WERI-Rb-1 (cell line): ENCODE measurements at regions not wholly inside any gene's neighbourhood (a gene's known extent, or its start where the extent isn't known, plus 50 kb on each side); places are given as distances from the start of the nearest gene placed in this dataset.

Experiments
- DNase-seq: peaks from one replicate; pipeline ENCODE4 v3.0.0-alpha.2; 2020
- H3K27ac ChIP-seq: fragments of 250-450 bp; sonication (Bioruptor Pico); 2 replicates; pipeline ENCODE4 v1.5.1; 2020; ENCODE audit warnings: mild to moderate bottlenecking, moderate library complexity
- H3K27me3 ChIP-seq: fragments of 250-450 bp; sonication (Bioruptor Pico); 2 replicates; pipeline ENCODE4 v1.5.1; 2021; ENCODE audit warnings: mild to moderate bottlenecking, low read depth, moderate library complexity; ENCODE audit not compliant: insufficient read depth, severe bottlenecking
- H3K36me3 ChIP-seq: fragments of 250-450 bp; sonication (Bioruptor Pico); 2 replicates; pipeline ENCODE4 v1.5.1; 2020; ENCODE audit warnings: mild to moderate bottlenecking, moderate library complexity
- H3K4me3 ChIP-seq: 2 replicates; pipeline ENCODE4 v1.5.1; 2011; ENCODE audit warnings: low read depth, mild to moderate bottlenecking, control low read depth, low read length
- H3K9me3 ChIP-seq: fragments of 250-450 bp; sonication (Bioruptor Pico); 2 replicates; pipeline ENCODE4 v1.5.1; 2021; ENCODE audit warnings: mild to moderate bottlenecking, moderate library complexity; ENCODE audit not compliant: severe bottlenecking
- TF ChIP-seq, protein P1 (sequence below): IDR thresholded peaks from 2 replicates; pipeline ENCODE4 v1.5.1; 2011; ENCODE audit warnings: low read depth, mild to moderate bottlenecking, control low read depth, inconsistent platforms, low read length

DNA sequence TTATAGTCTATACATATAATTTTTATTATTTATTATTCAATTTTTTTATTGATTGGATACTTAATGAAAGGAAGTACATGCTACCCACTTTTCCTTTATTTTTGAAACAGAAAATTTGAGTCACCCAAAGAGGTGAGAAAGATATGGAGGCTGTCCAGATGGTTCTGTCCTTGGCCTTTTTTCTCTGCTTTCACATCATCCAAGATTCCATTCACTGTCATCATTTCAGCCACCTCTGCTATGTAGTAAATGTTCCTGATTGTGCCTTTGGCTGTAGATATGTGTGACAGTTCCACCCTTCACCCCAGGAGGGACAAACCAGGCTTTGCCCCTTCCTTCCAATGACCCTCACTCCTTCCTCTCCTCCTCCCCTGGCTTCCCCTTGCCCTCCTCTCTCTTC, 675.7 kb upstream of the ID2 start:
- Histone ChIP-seq H3K27me3 (no peaks in the 10 kb centered on the region), H3K36me3 (no peaks in the 10 kb centered on the region), H3K27ac (no peak overlapping the region), H3K9me3 (no peaks in the 10 kb centered on the region), H3K4me3 (no peak overlapping the region)
- TF ChIP-seq, protein P1, sequence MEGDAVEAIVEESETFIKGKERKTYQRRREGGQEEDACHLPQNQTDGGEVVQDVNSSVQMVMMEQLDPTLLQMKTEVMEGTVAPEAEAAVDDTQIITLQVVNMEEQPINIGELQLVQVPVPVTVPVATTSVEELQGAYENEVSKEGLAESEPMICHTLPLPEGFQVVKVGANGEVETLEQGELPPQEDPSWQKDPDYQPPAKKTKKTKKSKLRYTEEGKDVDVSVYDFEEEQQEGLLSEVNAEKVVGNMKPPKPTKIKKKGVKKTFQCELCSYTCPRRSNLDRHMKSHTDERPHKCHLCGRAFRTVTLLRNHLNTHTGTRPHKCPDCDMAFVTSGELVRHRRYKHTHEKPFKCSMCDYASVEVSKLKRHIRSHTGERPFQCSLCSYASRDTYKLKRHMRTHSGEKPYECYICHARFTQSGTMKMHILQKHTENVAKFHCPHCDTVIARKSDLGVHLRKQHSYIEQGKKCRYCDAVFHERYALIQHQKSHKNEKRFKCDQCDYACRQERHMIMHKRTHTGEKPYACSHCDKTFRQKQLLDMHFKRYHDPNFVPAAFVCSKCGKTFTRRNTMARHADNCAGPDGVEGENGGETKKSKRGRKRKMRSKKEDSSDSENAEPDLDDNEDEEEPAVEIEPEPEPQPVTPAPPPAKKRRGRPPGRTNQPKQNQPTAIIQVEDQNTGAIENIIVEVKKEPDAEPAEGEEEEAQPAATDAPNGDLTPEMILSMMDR = no peak
- no peak for DNase-seq

DNA sequence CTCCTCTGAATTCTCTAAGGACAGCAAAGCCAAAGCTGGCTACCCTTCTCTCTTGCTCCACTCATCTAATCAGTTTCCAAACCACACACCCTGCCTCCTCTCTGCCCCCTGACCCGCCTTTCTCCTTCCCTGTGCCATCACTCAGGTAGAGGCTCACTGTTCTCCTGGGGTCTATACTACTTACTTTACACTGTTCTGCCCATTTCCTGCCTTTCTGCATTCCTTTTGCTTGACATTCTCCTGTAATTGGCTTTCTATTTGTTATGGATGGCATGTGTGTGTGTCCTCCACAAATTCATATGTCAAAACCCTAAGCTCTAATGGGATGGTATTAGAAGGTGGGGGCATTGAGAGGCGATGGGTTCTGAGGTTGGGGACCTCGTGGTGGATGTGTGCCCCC, 675.2 kb upstream of the ID2 start:
- TF ChIP-seq, protein P1 = no peak
- H3K27ac ChIP-seq = no peak overlapping the region
- no peak overlapping the region for H3K4me3 ChIP-seq
- H3K36me3 ChIP-seq = no peaks in the 10 kb centered on the region
- H3K9me3 ChIP-seq = no peaks in the 10 kb centered on the region
- DNase-seq = no peak
- H3K27me3 ChIP-seq = no peaks in the 10 kb centered on the region

DNA sequence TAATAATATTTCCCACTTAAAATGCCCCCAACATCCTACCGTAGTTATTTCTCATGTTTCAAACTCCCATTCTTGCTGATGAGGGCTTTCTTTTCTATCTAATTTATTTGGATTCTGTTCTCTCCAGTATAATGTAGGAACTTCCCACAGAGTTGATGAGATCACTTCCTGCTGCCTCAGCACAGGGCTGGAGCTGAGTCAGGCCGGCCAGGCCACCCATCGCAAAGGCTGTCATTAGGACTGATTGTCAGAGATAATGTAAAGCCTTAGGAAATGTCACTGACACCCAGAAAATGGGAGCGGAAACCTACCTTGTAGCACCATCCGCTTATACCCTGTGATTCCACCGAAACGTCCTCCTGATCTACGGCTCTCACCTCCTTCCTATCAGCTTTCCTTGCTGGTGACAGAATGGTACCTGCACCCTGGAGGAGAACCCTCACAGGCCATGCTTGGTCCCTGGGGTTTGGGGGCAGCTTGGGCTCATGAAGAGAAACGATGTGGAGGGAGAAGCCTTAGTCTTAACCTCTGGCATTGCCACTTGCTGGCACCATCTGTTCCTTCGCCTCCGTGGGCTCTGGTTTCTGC, 672.8 kb upstream of the ID2 start:
- DNase-seq = no peak
- Histone ChIP-seq H3K27me3 (no peaks in the 10 kb centered on the region), H3K4me3 (no peak overlapping the region), H3K9me3 (no peaks in the 10 kb centered on the region), H3K27ac (no peak overlapping the region), H3K36me3 (no peaks in the 10 kb centered on the region)
- TF ChIP-seq, protein P1 = no peak

DNA sequence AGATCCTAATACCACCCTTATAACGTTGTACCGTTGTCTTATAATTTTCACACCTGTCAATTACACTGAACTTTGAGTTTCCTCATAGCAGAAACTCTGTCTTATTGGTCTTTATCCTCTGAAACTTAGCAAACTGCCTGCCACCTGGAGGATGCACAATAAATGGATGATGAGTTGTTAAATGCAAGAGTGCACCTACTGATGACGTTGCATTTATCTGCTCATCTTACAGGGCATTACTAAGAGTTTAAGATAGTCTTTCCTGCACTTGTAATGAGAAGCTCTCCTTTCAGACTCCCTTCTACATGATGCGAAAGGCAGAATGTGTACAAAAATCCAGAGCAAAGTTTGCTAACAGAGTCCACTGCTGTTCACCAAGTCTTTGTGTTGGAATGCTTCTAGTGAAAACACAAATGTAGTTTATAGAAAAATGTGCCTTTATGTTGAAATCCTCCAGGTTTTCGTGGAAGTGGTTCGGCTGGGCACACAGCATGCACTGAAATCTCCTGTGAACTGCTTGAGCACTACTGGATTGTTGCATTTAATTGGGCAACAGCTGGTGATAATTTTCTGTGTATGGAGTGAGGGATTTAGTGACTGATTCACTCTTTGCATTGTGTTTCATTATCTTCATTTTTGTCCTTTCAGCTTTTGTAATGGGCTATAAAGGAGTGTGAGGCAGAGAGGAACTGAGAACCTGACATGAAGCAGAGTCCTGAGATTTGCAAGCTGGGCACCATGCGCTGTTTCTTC, 665.8 kb upstream of the ID2 start:
- no peak for DNase-seq
- Histone ChIP-seq H3K9me3 (no peaks in the 10 kb centered on the region), H3K36me3 (no peaks in the 10 kb centered on the region), H3K27ac (no peak overlapping the region), H3K27me3 (no peaks in the 10 kb centered on the region), H3K4me3 (no peak overlapping the region)
- TF ChIP-seq, protein P1 = no peak

DNA sequence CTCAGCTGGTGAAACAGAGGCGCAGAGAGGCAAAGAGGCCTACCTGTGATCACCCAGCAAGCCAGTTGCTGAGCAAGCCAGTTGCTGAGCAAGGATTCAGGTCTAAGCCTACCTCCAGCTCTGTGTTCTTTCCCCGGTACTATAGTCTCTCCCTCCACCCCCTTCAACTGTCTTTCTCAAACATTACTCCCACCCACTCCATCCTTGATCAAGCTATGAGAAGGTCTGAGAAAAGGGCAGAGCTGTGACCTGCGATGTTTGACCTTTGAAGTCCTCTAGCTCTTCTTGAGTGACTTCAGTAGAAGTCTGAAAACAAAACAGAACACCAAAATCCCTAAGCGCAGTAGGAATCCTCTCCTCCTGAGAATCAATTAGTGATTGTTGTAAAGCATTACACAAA, 665.2 kb upstream of the ID2 start:
- TF ChIP-seq, protein P1 = no peak
- no peak overlapping the region for H3K27ac ChIP-seq
- H3K27me3 ChIP-seq = no peaks in the 10 kb centered on the region
- H3K9me3 ChIP-seq = no peaks in the 10 kb centered on the region
- no peaks in the 10 kb centered on the region for H3K36me3 ChIP-seq
- no peak overlapping the region for H3K4me3 ChIP-seq
- no peak for DNase-seq
